ENCODE measurements at regions not wholly inside any gene's neighbourhood (a gene's known extent, or its start where the extent isn't known, plus 50 kb on each side); places are given as distances from the start of the nearest gene placed in this dataset.

DNA sequence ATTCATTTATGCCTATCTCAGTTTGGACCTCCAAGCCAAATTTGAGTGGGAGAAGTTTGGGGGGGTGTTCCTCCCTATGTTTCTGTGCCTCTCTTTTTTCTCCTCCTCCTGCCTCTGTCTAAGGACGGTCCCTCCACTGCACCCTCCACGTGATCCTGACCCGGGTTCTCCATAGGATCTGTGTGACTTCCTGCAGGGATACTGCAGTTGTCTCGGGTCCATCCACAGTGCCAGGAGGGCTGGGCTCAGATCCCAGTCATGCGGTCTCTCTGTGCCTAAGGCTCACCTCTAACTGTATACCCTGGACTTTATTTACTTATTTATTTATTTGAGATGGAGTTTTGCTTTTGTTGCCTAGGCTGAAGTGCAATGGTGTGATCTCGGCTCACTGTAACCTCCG, 1354.5 kb downstream of the BRD1 start:
- Histone ChIP-seq H3K4me3 (ENCODE audit: low read depth in 2 of 2, low read length in 2 of 2) (no peak overlapping the region), H3K9me3 (ENCODE audit: control insufficient read depth, insufficient read depth, low read depth, low read length) (no peaks in the 10 kb centered on the region), H3K27me3 (ENCODE audit: control insufficient read depth, insufficient read depth, low read length) (no peaks in the 10 kb centered on the region), H3K36me3 (ENCODE audit: control insufficient read depth, insufficient read depth, low read length) (no peaks in the 10 kb centered on the region), H3K4me1 (ENCODE audit: control insufficient read depth, insufficient read depth, low read length) (no peaks in the 10 kb centered on the region), H3K27ac (ENCODE audit: low read length) (no peak overlapping the region)
- intact Hi-C loops (cut with micrococcal nuclease; ENCODE audit: unreplicated experiment) (no loop called here), in situ Hi-C loops (cut with HindIII; ENCODE audit: low pct_unique_long_range_greater_than_20kb, low sequenced_read_pairs) (no loop called here)
- DNase-seq (ENCODE audit: low read depth, low spot score): no peak
- CTCF ChIA-PET: no interaction called here
- BruUV-seq (replicated peaks): no TSS peak
- TF ChIP-seq SIN3A (IDR thresholded peaks at IDR 0.05; ENCODE audit: borderline replicate concordance, insufficient read depth, low read depth, low read length) (no peak), POLR2AphosphoS5 (IDR thresholded peaks at IDR 0.05; ENCODE audit: low read depth, low read length) (no peak), TCF7L2 (IDR thresholded peaks at IDR 0.05; ENCODE audit: low read depth, low read length) (no peak)
- TF ChIP-seq, protein P1, sequence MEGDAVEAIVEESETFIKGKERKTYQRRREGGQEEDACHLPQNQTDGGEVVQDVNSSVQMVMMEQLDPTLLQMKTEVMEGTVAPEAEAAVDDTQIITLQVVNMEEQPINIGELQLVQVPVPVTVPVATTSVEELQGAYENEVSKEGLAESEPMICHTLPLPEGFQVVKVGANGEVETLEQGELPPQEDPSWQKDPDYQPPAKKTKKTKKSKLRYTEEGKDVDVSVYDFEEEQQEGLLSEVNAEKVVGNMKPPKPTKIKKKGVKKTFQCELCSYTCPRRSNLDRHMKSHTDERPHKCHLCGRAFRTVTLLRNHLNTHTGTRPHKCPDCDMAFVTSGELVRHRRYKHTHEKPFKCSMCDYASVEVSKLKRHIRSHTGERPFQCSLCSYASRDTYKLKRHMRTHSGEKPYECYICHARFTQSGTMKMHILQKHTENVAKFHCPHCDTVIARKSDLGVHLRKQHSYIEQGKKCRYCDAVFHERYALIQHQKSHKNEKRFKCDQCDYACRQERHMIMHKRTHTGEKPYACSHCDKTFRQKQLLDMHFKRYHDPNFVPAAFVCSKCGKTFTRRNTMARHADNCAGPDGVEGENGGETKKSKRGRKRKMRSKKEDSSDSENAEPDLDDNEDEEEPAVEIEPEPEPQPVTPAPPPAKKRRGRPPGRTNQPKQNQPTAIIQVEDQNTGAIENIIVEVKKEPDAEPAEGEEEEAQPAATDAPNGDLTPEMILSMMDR (IDR thresholded peaks at IDR 0.05): no peak
- TF ChIP-seq, protein P2, sequence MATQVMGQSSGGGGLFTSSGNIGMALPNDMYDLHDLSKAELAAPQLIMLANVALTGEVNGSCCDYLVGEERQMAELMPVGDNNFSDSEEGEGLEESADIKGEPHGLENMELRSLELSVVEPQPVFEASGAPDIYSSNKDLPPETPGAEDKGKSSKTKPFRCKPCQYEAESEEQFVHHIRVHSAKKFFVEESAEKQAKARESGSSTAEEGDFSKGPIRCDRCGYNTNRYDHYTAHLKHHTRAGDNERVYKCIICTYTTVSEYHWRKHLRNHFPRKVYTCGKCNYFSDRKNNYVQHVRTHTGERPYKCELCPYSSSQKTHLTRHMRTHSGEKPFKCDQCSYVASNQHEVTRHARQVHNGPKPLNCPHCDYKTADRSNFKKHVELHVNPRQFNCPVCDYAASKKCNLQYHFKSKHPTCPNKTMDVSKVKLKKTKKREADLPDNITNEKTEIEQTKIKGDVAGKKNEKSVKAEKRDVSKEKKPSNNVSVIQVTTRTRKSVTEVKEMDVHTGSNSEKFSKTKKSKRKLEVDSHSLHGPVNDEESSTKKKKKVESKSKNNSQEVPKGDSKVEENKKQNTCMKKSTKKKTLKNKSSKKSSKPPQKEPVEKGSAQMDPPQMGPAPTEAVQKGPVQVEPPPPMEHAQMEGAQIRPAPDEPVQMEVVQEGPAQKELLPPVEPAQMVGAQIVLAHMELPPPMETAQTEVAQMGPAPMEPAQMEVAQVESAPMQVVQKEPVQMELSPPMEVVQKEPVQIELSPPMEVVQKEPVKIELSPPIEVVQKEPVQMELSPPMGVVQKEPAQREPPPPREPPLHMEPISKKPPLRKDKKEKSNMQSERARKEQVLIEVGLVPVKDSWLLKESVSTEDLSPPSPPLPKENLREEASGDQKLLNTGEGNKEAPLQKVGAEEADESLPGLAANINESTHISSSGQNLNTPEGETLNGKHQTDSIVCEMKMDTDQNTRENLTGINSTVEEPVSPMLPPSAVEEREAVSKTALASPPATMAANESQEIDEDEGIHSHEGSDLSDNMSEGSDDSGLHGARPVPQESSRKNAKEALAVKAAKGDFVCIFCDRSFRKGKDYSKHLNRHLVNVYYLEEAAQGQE (IDR thresholded peaks at IDR 0.05; ENCODE audit: insufficient read depth in 1 of 2, low read depth in 2 of 2, low read length in 1 of 2): no peak
- POLR2A ChIA-PET: no interaction called here
- no peak for ATAC-seq

DNA sequence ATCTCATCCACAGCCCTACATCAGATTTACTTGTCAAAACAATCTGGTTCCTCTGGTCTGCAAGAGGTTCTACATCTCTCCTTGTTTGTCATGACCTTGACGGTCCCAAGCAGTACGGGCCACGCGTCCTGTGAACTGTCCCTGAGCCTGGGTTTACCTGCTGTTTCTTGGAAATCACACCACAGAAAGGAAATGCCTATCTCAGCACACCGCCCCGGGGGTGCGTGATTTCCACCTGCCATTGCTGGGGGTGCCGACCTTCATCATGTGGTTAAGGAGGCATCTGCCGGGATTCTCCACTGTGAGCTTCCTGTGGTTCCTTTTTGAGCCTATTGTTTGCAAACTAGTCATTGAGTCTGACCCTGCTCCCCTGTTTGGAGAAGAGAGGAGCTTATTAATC, 1363.4 kb downstream of the BRD1 start:
- H3K27ac ChIP-seq (ENCODE audit: low read length): no peak overlapping the region
- ATAC-seq (no peak), DNase-seq (ENCODE audit: low read depth, low spot score) (no peak)
- TF ChIP-seq, protein P2 (IDR thresholded peaks at IDR 0.05; ENCODE audit: insufficient read depth in 1 of 2, low read depth in 2 of 2, low read length in 1 of 2): no peak
- TF ChIP-seq TCF7L2 (IDR thresholded peaks at IDR 0.05; ENCODE audit: low read depth, low read length) (no peak), SIN3A (IDR thresholded peaks at IDR 0.05; ENCODE audit: borderline replicate concordance, insufficient read depth, low read depth, low read length) (no peak), POLR2AphosphoS5 (IDR thresholded peaks at IDR 0.05; ENCODE audit: low read depth, low read length) (no peak)
- TF ChIP-seq, protein P1 (IDR thresholded peaks at IDR 0.05): no peak
- BruUV-seq (replicated peaks): no TSS peak
- in situ Hi-C loops (cut with HindIII; ENCODE audit: low pct_unique_long_range_greater_than_20kb, low sequenced_read_pairs) (no loop called here), intact Hi-C loops (cut with micrococcal nuclease; ENCODE audit: unreplicated experiment) (no loop called here)
- H3K9me3 ChIP-seq (ENCODE audit: control insufficient read depth, insufficient read depth, low read depth, low read length): no peaks in the 10 kb centered on the region
- H3K27me3 ChIP-seq (ENCODE audit: control insufficient read depth, insufficient read depth, low read length): no peaks in the 10 kb centered on the region
- ChIA-PET CTCF (no interaction called here), POLR2A (no interaction called here)
- no peaks in the 10 kb centered on the region for H3K36me3 ChIP-seq (ENCODE audit: control insufficient read depth, insufficient read depth, low read length)
- H3K4me1 ChIP-seq (ENCODE audit: control insufficient read depth, insufficient read depth, low read length): no peaks in the 10 kb centered on the region
- H3K4me3 ChIP-seq (ENCODE audit: low read depth in 2 of 2, low read length in 2 of 2): no peak overlapping the region

Data from Panc1 (cell line).